ENCODE measurements at regions not wholly inside any gene's neighbourhood (a gene's known extent, or its start where the extent isn't known, plus 50 kb on each side); places are given as distances from the start of the nearest gene placed in this dataset.
A peak's percentile ranks its signal among the peaks of the same experiment; 100 is the strongest.
"Not testable (repeated sequence)": the region's sequence is repeated elsewhere in the genome, so short reads cannot be mapped to it uniquely, and the experiment has no call there.

GRCh38 chr1:120950633-120951032, 61.1 kb downstream of the PPIAL4A start:
- 61 to 67% methylated on average over 1 of the region's 1 CpG for WGBS, 2 donors
- H3K9me3 ChIP-seq (ENCODE audit: control insufficient read depth in 4 of 4, insufficient read depth in 3 of 4, low read length in 3 of 4); H3K9ac ChIP-seq (ENCODE audit: insufficient read depth in 1 of 2, low read length in 2 of 2); ATAC-seq (ENCODE audit: insufficient read depth, low FRiP score); H3K4me3 ChIP-seq; H3K27ac ChIP-seq (ENCODE audit: low read depth in 1 of 2, low read length in 1 of 2); H3K4me1 ChIP-seq (ENCODE audit: control insufficient read depth in 5 of 5, insufficient read depth in 5 of 5, low read length in 5 of 5); H3K36me3 ChIP-seq (ENCODE audit: control insufficient read depth in 4 of 4, insufficient read depth in 4 of 4, low read length in 4 of 4); DNase-seq: not testable (repeated sequence)
- H3K27me3 ChIP-seq (ENCODE audit: control insufficient read depth in 3 of 3, insufficient read depth in 3 of 3, low read length in 2 of 3): peaks cover 0 to 10% (median 5%) of the 10 kb centered on the region in 3 donors

GRCh38 chr1:120951100-120951499, 61.5 kb downstream of the PPIAL4A start:
- H3K27me3 ChIP-seq (ENCODE audit: control insufficient read depth in 3 of 3, insufficient read depth in 3 of 3, low read length in 2 of 3): peaks cover 0 to 10% (median 5%) of the 10 kb centered on the region in 3 donors
- H3K27ac ChIP-seq (ENCODE audit: low read depth in 1 of 2, low read length in 1 of 2); H3K36me3 ChIP-seq (ENCODE audit: control insufficient read depth in 4 of 4, insufficient read depth in 4 of 4, low read length in 4 of 4); ATAC-seq (ENCODE audit: insufficient read depth, low FRiP score); H3K9ac ChIP-seq (ENCODE audit: insufficient read depth in 1 of 2, low read length in 2 of 2); H3K9me3 ChIP-seq (ENCODE audit: control insufficient read depth in 4 of 4, insufficient read depth in 3 of 4, low read length in 3 of 4); DNase-seq; H3K4me3 ChIP-seq; H3K4me1 ChIP-seq (ENCODE audit: control insufficient read depth in 5 of 5, insufficient read depth in 5 of 5, low read length in 5 of 5): not testable (repeated sequence)
- 71 to 90% methylated on average over 3 to 4 of the region's 4 CpGs for WGBS, 2 donors

- not testable (repeated sequence) for H3K4me3 ChIP-seq; H3K27ac ChIP-seq (ENCODE audit: low read depth in 1 of 2, low read length in 1 of 2); H3K36me3 ChIP-seq (ENCODE audit: control insufficient read depth in 4 of 4, insufficient read depth in 4 of 4, low read length in 4 of 4); ATAC-seq (ENCODE audit: insufficient read depth, low FRiP score); H3K4me1 ChIP-seq (ENCODE audit: control insufficient read depth in 5 of 5, insufficient read depth in 5 of 5, low read length in 5 of 5); H3K9ac ChIP-seq (ENCODE audit: insufficient read depth in 1 of 2, low read length in 2 of 2); H3K9me3 ChIP-seq (ENCODE audit: control insufficient read depth in 4 of 4, insufficient read depth in 3 of 4, low read length in 3 of 4)
- DNase-seq: peak in 1 of 3 donors; percentile 11
- 47 to 67% methylated on average over 24 to 31 of the region's 38 CpGs for WGBS, 2 donors
- peaks cover 0 to 10% (median 5%) of the 10 kb centered on the region in 3 donors for H3K27me3 ChIP-seq (ENCODE audit: control insufficient read depth in 3 of 3, insufficient read depth in 3 of 3, low read length in 2 of 3)
These were observed 62.8 kb downstream of the PPIAL4A start for GRCh38 chr1:120952207-120952870.

- H3K9me3 ChIP-seq (ENCODE audit: control insufficient read depth in 4 of 4, insufficient read depth in 3 of 4, low read length in 3 of 4); H3K4me1 ChIP-seq (ENCODE audit: control insufficient read depth in 5 of 5, insufficient read depth in 5 of 5, low read length in 5 of 5); H3K27ac ChIP-seq (ENCODE audit: low read depth in 1 of 2, low read length in 1 of 2); H3K4me3 ChIP-seq; H3K9ac ChIP-seq (ENCODE audit: insufficient read depth in 1 of 2, low read length in 2 of 2); H3K36me3 ChIP-seq (ENCODE audit: control insufficient read depth in 4 of 4, insufficient read depth in 4 of 4, low read length in 4 of 4); ATAC-seq (ENCODE audit: insufficient read depth, low FRiP score); DNase-seq: not testable (repeated sequence)
- peaks cover 0 to 10% (median 5%) of the 10 kb centered on the region in 3 donors for H3K27me3 ChIP-seq (ENCODE audit: control insufficient read depth in 3 of 3, insufficient read depth in 3 of 3, low read length in 2 of 3)
- 51 to 68% methylated on average over 18 of the region's 19 CpGs for WGBS, 2 donors
These were observed 63.3 kb downstream of the PPIAL4A start for GRCh38 chr1:120952871-120953265.

GRCh38 chr1:120954736-120955135, 65.2 kb downstream of the PPIAL4A start:
- no peaks in the 10 kb centered on the region for H3K4me1 ChIP-seq (ENCODE audit: control insufficient read depth in 5 of 5, insufficient read depth in 5 of 5, low read length in 5 of 5)
- no peak overlapping the region for H3K4me3 ChIP-seq
- DNase-seq (no peak), ATAC-seq (ENCODE audit: insufficient read depth, low FRiP score) (no peak)
- H3K36me3 ChIP-seq (ENCODE audit: control insufficient read depth in 4 of 4, insufficient read depth in 4 of 4, low read length in 4 of 4): no peaks in the 10 kb centered on the region
- no peak for TF ChIP-seq CTCF (IDR thresholded peaks at IDR 0.05; ENCODE audit: control extremely low read depth, extremely low read depth)
- peaks cover 0 to 10% (median 5%) of the 10 kb centered on the region in 3 donors for H3K27me3 ChIP-seq (ENCODE audit: control insufficient read depth in 3 of 3, insufficient read depth in 3 of 3, low read length in 2 of 3)
- WGBS, 2 donors: 64 to 79% methylated on average over 21 of the region's 21 CpGs
- H3K27ac ChIP-seq (ENCODE audit: low read depth in 1 of 2, low read length in 1 of 2): no peak overlapping the region
- H3K9me3 ChIP-seq (ENCODE audit: control insufficient read depth in 4 of 4, insufficient read depth in 3 of 4, low read length in 3 of 4): no peaks in the 10 kb centered on the region
- H3K9ac ChIP-seq (ENCODE audit: insufficient read depth in 1 of 2, low read length in 2 of 2): no peak overlapping the region

- not testable (repeated sequence) for DNase-seq; H3K4me1 ChIP-seq (ENCODE audit: control insufficient read depth in 5 of 5, insufficient read depth in 5 of 5, low read length in 5 of 5); H3K4me3 ChIP-seq; ATAC-seq (ENCODE audit: insufficient read depth, low FRiP score); H3K27ac ChIP-seq (ENCODE audit: low read depth in 1 of 2, low read length in 1 of 2); H3K36me3 ChIP-seq (ENCODE audit: control insufficient read depth in 4 of 4, insufficient read depth in 4 of 4, low read length in 4 of 4); H3K9me3 ChIP-seq (ENCODE audit: control insufficient read depth in 4 of 4, insufficient read depth in 3 of 4, low read length in 3 of 4); H3K9ac ChIP-seq (ENCODE audit: insufficient read depth in 1 of 2, low read length in 2 of 2)
- WGBS, 2 donors: 19 to 68% methylated on average over 2 of the region's 2 CpGs
- peaks cover 0 to 10% (median 5%) of the 10 kb centered on the region in 3 donors for H3K27me3 ChIP-seq (ENCODE audit: control insufficient read depth in 3 of 3, insufficient read depth in 3 of 3, low read length in 2 of 3)
These were observed 66.4 kb downstream of the PPIAL4A start for GRCh38 chr1:120955961-120956360.

GRCh38 chr1:120966018-120966417, 76.4 kb downstream of the PPIAL4A start:
- not testable (repeated sequence) for H3K9ac ChIP-seq (ENCODE audit: insufficient read depth in 1 of 2, low read length in 2 of 2); H3K27me3 ChIP-seq (ENCODE audit: control insufficient read depth in 3 of 3, insufficient read depth in 3 of 3, low read length in 2 of 3); H3K4me3 ChIP-seq; H3K36me3 ChIP-seq (ENCODE audit: control insufficient read depth in 4 of 4, insufficient read depth in 4 of 4, low read length in 4 of 4); H3K4me1 ChIP-seq (ENCODE audit: control insufficient read depth in 5 of 5, insufficient read depth in 5 of 5, low read length in 5 of 5); ATAC-seq (ENCODE audit: insufficient read depth, low FRiP score); DNase-seq; H3K27ac ChIP-seq (ENCODE audit: low read depth in 1 of 2, low read length in 1 of 2); H3K9me3 ChIP-seq (ENCODE audit: control insufficient read depth in 4 of 4, insufficient read depth in 3 of 4, low read length in 3 of 4)
- WGBS, 2 donors: 27 to 100% methylated on average over 1 to 3 of the region's 5 CpGs

Data from lung (tissue), 11 donors.